Progenitor cell of endocrine pancreas (in vitro differentiated cells): ENCODE measurements at regions not wholly inside any gene's neighbourhood (a gene's known extent, or its start where the extent isn't known, plus 50 kb on each side); places are given as distances from the start of the nearest gene placed in this dataset.
A peak's percentile ranks its signal among the peaks of the same experiment; 100 is the strongest.

Source experiments
- DNase-seq: peaks from one replicate; pipeline ENCODE4 v3.0.0; 2021; ENCODE audit warnings: low spot score; ENCODE audit not compliant: unreplicated experiment
- H3K27ac Mint-ChIP-seq: 2 replicates; pipeline ENCODE4 v1.8.0; 2021; ENCODE audit warnings: mild to moderate bottlenecking, moderate library complexity, mixed read lengths
- H3K27me3 Mint-ChIP-seq: 2 replicates; pipeline ENCODE4 v1.8.0; 2021; ENCODE audit warnings: mixed read lengths
- H3K36me3 Mint-ChIP-seq: 2 replicates; pipeline ENCODE4 v1.8.0; 2022; ENCODE audit warnings: mixed read lengths; ENCODE audit not compliant: insufficient read depth
- H3K4me1 Mint-ChIP-seq: 2 replicates; pipeline ENCODE4 v1.8.0; 2021; ENCODE audit warnings: low read depth, mixed read lengths
- H3K4me3 Mint-ChIP-seq: 2 replicates; pipeline ENCODE4 v1.8.0; 2021; ENCODE audit warnings: low read depth, mild to moderate bottlenecking, moderate library complexity, mixed read lengths
- H3K9me3 Mint-ChIP-seq: 2 replicates; pipeline ENCODE4 v1.8.0; 2021; ENCODE audit warnings: low read depth, mixed read lengths
- CTCF ChIP-seq: fragments of 200-600 bp; sonication (generic); IDR thresholded peaks from one replicate; pipeline ENCODE4 v1.5.0; 2021; ENCODE audit warnings: antibody characterized with exemption, mild to moderate bottlenecking; ENCODE audit not compliant: unreplicated experiment

- DNase-seq, result no peak
- peaks cover 2% of the 10 kb centered on the region for H3K27me3 Mint-ChIP-seq
- peak; percentile 43 for TF ChIP-seq CTCF
Observed at GRCh38 chr10:27369880-27370279, 129.3 kb upstream of the ACBD5 start.

GRCh38 chr10:27368706-27369105 lies 128.1 kb upstream of the ACBD5 start:
- no peak overlapping the region for H3K4me3 Mint-ChIP-seq
- no peak for TF ChIP-seq CTCF
- H3K4me1 Mint-ChIP-seq, result no peaks in the 10 kb centered on the region
- no peak overlapping the region for H3K27ac Mint-ChIP-seq
- no peaks in the 10 kb centered on the region for H3K9me3 Mint-ChIP-seq
- H3K27me3 Mint-ChIP-seq, result peaks cover 2% of the 10 kb centered on the region
- no peaks in the 10 kb centered on the region for H3K36me3 Mint-ChIP-seq
- DNase-seq, result no peak

More at GRCh38 chr10:27369880-27370279, 129.3 kb upstream of the ACBD5 start:
- Mint-ChIP-seq H3K4me1 (no peaks in the 10 kb centered on the region), H3K27ac (no peak overlapping the region), H3K36me3 (no peaks in the 10 kb centered on the region), H3K9me3 (no peaks in the 10 kb centered on the region), H3K4me3 (no peak overlapping the region)

- Mint-ChIP-seq H3K27ac (no peak overlapping the region), H3K27me3 (peaks cover 2% of the 10 kb centered on the region), H3K36me3 (no peaks in the 10 kb centered on the region), H3K4me3 (no peak overlapping the region), H3K4me1 (no peaks in the 10 kb centered on the region), H3K9me3 (no peaks in the 10 kb centered on the region)
- no peak for DNase-seq
- TF ChIP-seq CTCF, result no peak
Observed at GRCh38 chr10:27366769-27367168, 126.2 kb upstream of the ACBD5 start.

GRCh38 chr10:27364028-27364427 lies 123.4 kb upstream of the ACBD5 start:
- H3K4me3 Mint-ChIP-seq, result no peak overlapping the region
- no peaks in the 10 kb centered on the region for H3K4me1 Mint-ChIP-seq
- H3K27me3 Mint-ChIP-seq, result peaks cover 2% of the 10 kb centered on the region
- H3K27ac Mint-ChIP-seq, result no peak overlapping the region
- no peaks in the 10 kb centered on the region for H3K9me3 Mint-ChIP-seq
- H3K36me3 Mint-ChIP-seq, result no peaks in the 10 kb centered on the region
- DNase-seq, result no peak
- no peak for TF ChIP-seq CTCF

GRCh38 chr10:27360581-27361172 lies 120.1 kb upstream of the ACBD5 start:
- no peak overlapping the region for H3K27ac Mint-ChIP-seq
- DNase-seq, result peak; percentile 71
- no peaks in the 10 kb centered on the region for H3K9me3 Mint-ChIP-seq
- no peaks in the 10 kb centered on the region for H3K27me3 Mint-ChIP-seq
- H3K4me1 Mint-ChIP-seq, result no peaks in the 10 kb centered on the region
- TF ChIP-seq CTCF, result peak; percentile 98
- no peak overlapping the region for H3K4me3 Mint-ChIP-seq
- H3K36me3 Mint-ChIP-seq, result no peaks in the 10 kb centered on the region
